Astrocyte (in vitro differentiated cells and primary cell): ENCODE measurements at regions not wholly inside any gene's neighbourhood (a gene's known extent, or its start where the extent isn't known, plus 50 kb on each side); places are given as distances from the start of the nearest gene placed in this dataset.

Source experiments
- DNase-seq: peaks from one replicate; pipeline ENCODE4 v3.0.0-alpha.2; 2010; ENCODE audit warnings: low read depth
- FAIRE-seq: peaks from 2 replicates; lab custom pipeline; 2011; peaks lifted over from hg19 to GRCh38; lab: Jason Lieb, UNC
- H2AFZ ChIP-seq: 2 replicates; pipeline ENCODE4 v1.6.0; 2012; ENCODE audit warnings: low read depth, low read length, inconsistent platforms
- H3K27ac ChIP-seq: 2 replicates; pipeline ENCODE4 v1.5.1; 2011; ENCODE audit warnings: low read depth, low read length, inconsistent platforms
- H3K27me3 ChIP-seq: 2 replicates; pipeline ENCODE4 v1.6.0; 2011; ENCODE audit warnings: low read length, inconsistent platforms; ENCODE audit not compliant: insufficient read depth
- H3K36me3 ChIP-seq: 2 replicates; pipeline ENCODE4 v1.5.1; 2011; ENCODE audit warnings: low read length, inconsistent platforms; ENCODE audit not compliant: insufficient read depth
- H3K4me1 ChIP-seq: 2 replicates; pipeline ENCODE4 v1.5.1; 2011; ENCODE audit warnings: low read length, inconsistent platforms; ENCODE audit not compliant: insufficient read depth
- H3K4me2 ChIP-seq: 2 replicates; pipeline ENCODE4 v1.6.0; 2012; ENCODE audit warnings: low read length, inconsistent platforms
- H3K4me3 ChIP-seq: 2 replicates; pipeline ENCODE4 v1.5.1; 2011; ENCODE audit warnings: low read depth, mild to moderate bottlenecking, low read length, inconsistent platforms; ENCODE audit not compliant: insufficient read depth
- H3K79me2 ChIP-seq: 2 replicates; pipeline ENCODE4 v1.6.0; 2012; ENCODE audit warnings: mild to moderate bottlenecking, low read length, inconsistent platforms; ENCODE audit not compliant: insufficient read depth
- H3K9ac ChIP-seq: 2 replicates; pipeline ENCODE4 v1.6.0; 2012; ENCODE audit warnings: mild to moderate bottlenecking, low read length, inconsistent platforms
- H3K9me3 ChIP-seq: 2 replicates; pipeline ENCODE4 v1.5.1; 2012; ENCODE audit warnings: low read depth, mild to moderate bottlenecking, low read length, inconsistent platforms; ENCODE audit not compliant: insufficient read depth
- H4K20me1 ChIP-seq: 2 replicates; pipeline ENCODE4 v1.6.0; 2012; ENCODE audit warnings: low read length, inconsistent platforms; ENCODE audit not compliant: insufficient read depth
- H3K27ac Mint-ChIP-seq: one replicate; pipeline ENCODE4 v1.8.0; 2021; ENCODE audit warnings: mild to moderate bottlenecking, mixed read lengths; ENCODE audit not compliant: unreplicated experiment
- H3K27me3 Mint-ChIP-seq: one replicate; pipeline ENCODE4 v1.8.0; 2021; ENCODE audit warnings: low read depth, mixed read lengths; ENCODE audit not compliant: unreplicated experiment
- H3K36me3 Mint-ChIP-seq: one replicate; pipeline ENCODE4 v1.8.0; 2021; ENCODE audit warnings: low read depth, mixed read lengths; ENCODE audit not compliant: unreplicated experiment
- H3K4me1 Mint-ChIP-seq: one replicate; pipeline ENCODE4 v1.8.0; 2021; ENCODE audit warnings: low read depth, mixed read lengths; ENCODE audit not compliant: unreplicated experiment
- H3K4me3 Mint-ChIP-seq: one replicate; pipeline ENCODE4 v1.8.0; 2021; ENCODE audit warnings: mild to moderate bottlenecking, moderate library complexity, mixed read lengths; ENCODE audit not compliant: unreplicated experiment
- H3K9me3 Mint-ChIP-seq: one replicate; pipeline ENCODE4 v1.8.0; 2021; ENCODE audit warnings: mild to moderate bottlenecking, mixed read lengths; ENCODE audit not compliant: unreplicated experiment
- EZH2 ChIP-seq: IDR thresholded peaks from 2 replicates; pipeline ENCODE4 v1.6.1; 2012; ENCODE audit warnings: mild to moderate bottlenecking, low read length, inconsistent platforms; ENCODE audit not compliant: insufficient read depth
- TF ChIP-seq, protein P1 (sequence below): IDR thresholded peaks from 2 replicates; pipeline ENCODE4 v1.5.1; 2011; ENCODE audit warnings: low read depth, mild to moderate bottlenecking, inconsistent platforms, low read length, moderate library complexity; ENCODE audit not compliant: insufficient read depth

GRCh38 chr3:81953111-81953510, 191.7 kb upstream of the GBE1 start:
- no peak overlapping the region for H3K4me2 ChIP-seq
- DNase-seq (no peak), FAIRE-seq (no peak)
- no peaks in the 10 kb centered on the region for H4K20me1 ChIP-seq
- H3K9me3 ChIP-seq: no peaks in the 10 kb centered on the region
- H2AFZ ChIP-seq: no peak overlapping the region
- TF ChIP-seq EZH2: no peak
- TF ChIP-seq, protein P1, sequence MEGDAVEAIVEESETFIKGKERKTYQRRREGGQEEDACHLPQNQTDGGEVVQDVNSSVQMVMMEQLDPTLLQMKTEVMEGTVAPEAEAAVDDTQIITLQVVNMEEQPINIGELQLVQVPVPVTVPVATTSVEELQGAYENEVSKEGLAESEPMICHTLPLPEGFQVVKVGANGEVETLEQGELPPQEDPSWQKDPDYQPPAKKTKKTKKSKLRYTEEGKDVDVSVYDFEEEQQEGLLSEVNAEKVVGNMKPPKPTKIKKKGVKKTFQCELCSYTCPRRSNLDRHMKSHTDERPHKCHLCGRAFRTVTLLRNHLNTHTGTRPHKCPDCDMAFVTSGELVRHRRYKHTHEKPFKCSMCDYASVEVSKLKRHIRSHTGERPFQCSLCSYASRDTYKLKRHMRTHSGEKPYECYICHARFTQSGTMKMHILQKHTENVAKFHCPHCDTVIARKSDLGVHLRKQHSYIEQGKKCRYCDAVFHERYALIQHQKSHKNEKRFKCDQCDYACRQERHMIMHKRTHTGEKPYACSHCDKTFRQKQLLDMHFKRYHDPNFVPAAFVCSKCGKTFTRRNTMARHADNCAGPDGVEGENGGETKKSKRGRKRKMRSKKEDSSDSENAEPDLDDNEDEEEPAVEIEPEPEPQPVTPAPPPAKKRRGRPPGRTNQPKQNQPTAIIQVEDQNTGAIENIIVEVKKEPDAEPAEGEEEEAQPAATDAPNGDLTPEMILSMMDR: no peak
- no peaks in the 10 kb centered on the region for H3K79me2 ChIP-seq
- no peaks in the 10 kb centered on the region for H3K27me3 ChIP-seq
- H3K4me1 ChIP-seq: no peaks in the 10 kb centered on the region
- no peak overlapping the region for H3K4me3 ChIP-seq
- Mint-ChIP-seq H3K27ac (no peak overlapping the region), H3K9me3 (no peaks in the 10 kb centered on the region), H3K27me3 (no peaks in the 10 kb centered on the region), H3K4me1 (no peaks in the 10 kb centered on the region), H3K36me3 (no peaks in the 10 kb centered on the region), H3K4me3 (no peak overlapping the region)
- H3K9ac ChIP-seq: no peak overlapping the region
- H3K36me3 ChIP-seq: no peaks in the 10 kb centered on the region
- no peak overlapping the region for H3K27ac ChIP-seq

DNA sequence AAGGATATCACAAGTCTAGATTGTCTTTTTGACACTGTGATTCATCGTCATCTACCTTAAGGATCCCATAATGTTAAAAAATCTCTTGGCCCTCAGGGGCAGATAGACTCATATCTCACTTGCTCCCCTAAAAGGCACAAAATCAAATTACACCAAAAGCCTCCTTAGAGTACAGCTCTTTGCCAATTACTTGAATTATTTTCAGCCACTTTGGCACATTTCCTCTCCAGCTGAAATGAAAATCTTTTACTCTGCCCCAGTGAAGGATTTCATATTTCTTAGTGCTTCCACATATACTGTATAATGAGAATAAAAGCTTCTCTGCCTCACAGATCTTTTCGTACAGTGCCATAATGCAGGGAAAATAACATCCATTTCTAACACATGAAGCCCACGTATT, 190.7 kb upstream of the GBE1 start:
- no peak overlapping the region for H3K4me2 ChIP-seq
- H3K79me2 ChIP-seq: no peaks in the 10 kb centered on the region
- Mint-ChIP-seq H3K4me1 (no peaks in the 10 kb centered on the region), H3K9me3 (no peaks in the 10 kb centered on the region), H3K27me3 (no peaks in the 10 kb centered on the region), H3K36me3 (no peaks in the 10 kb centered on the region), H3K27ac (no peak overlapping the region), H3K4me3 (no peak overlapping the region)
- no peak overlapping the region for H3K27ac ChIP-seq
- H3K4me1 ChIP-seq: no peaks in the 10 kb centered on the region
- no peak for FAIRE-seq
- H3K4me3 ChIP-seq: no peak overlapping the region
- TF ChIP-seq EZH2: no peak
- TF ChIP-seq, protein P1: no peak
- no peak overlapping the region for H3K9ac ChIP-seq
- no peaks in the 10 kb centered on the region for H3K27me3 ChIP-seq
- no peaks in the 10 kb centered on the region for H3K36me3 ChIP-seq
- no peaks in the 10 kb centered on the region for H3K9me3 ChIP-seq
- DNase-seq: no peak
- no peaks in the 10 kb centered on the region for H4K20me1 ChIP-seq
- H2AFZ ChIP-seq: no peak overlapping the region

GRCh38 chr3:81951636-81952035, 190.2 kb upstream of the GBE1 start:
- Histone ChIP-seq H3K27me3 (no peaks in the 10 kb centered on the region), H3K4me3 (no peak overlapping the region), H3K36me3 (no peaks in the 10 kb centered on the region), H2AFZ (no peak overlapping the region), H4K20me1 (no peaks in the 10 kb centered on the region), H3K79me2 (no peaks in the 10 kb centered on the region), H3K27ac (no peak overlapping the region), H3K9ac (no peak overlapping the region), H3K4me2 (no peak overlapping the region), H3K4me1 (no peaks in the 10 kb centered on the region), H3K9me3 (no peaks in the 10 kb centered on the region)
- no peak for DNase-seq
- FAIRE-seq: no peak
- no peaks in the 10 kb centered on the region for H3K4me1 Mint-ChIP-seq
- H3K9me3 Mint-ChIP-seq: no peaks in the 10 kb centered on the region
- no peak overlapping the region for H3K4me3 Mint-ChIP-seq
- H3K36me3 Mint-ChIP-seq: no peaks in the 10 kb centered on the region
- H3K27ac Mint-ChIP-seq: no peak overlapping the region
- H3K27me3 Mint-ChIP-seq: no peaks in the 10 kb centered on the region
- TF ChIP-seq, protein P1: no peak
- no peak for TF ChIP-seq EZH2
